GM21723 (cell line): ENCODE measurements at regions not wholly inside any gene's neighbourhood (a gene's known extent, or its start where the extent isn't known, plus 50 kb on each side); places are given as distances from the start of the nearest gene placed in this dataset.

ENCODE experiments used
- ATAC-seq: cut with Tn5 transposase; IDR thresholded peaks from one replicate; pipeline ENCODE4 v1.9.1; 2021; ENCODE audit warnings: mild to moderate bottlenecking, moderate library complexity; ENCODE audit not compliant: unreplicated experiment

GRCh38 chr3:154018100-154018696, 103.0 kb upstream of the ARHGEF26 start:
- ATAC-seq: peak; percentile 87

DNA sequence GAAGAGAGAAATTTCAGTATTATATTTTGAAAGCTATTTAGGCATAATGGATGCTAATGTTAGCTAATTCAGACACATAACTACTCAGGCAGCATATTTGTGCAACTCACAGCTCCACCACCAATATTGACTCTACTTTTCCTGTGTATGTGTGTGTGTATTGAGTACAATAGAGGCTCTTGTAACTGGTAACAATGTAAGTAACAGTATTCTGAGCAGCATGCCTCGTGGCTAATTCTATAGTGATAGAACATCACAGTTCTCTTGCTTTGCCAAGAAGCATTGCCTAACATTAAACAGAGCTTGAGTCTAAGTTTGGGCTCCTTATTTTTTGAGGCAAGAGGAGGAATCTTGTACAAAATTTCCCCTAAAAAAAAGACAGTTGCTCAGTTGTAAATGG, 98.6 kb upstream of the ARHGEF26 start:
- ATAC-seq: no peak

GRCh38 chr3:154023148-154023547, 98.0 kb upstream of the ARHGEF26 start:
- ATAC-seq: no peak

DNA sequence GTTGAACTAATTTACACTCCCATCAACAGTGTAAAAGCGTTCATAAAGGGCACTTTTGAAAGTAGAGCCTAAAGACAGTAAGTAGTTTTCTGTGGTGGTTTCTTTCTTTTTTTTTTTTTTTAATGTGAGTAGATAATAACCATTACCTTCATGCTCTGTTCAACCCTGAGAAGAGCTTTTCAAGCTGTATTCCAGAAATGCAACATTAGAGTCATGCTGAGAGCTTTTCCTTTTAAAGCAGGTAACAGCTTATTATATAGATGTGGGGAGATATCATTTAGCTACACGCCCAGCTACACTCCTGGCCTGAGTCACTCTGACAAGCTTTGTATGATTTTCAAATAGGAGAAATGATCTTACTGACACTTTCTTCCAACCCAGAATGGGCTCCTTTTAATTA, 96.2 kb upstream of the ARHGEF26 start:
- no peak for ATAC-seq

GRCh38 chr3:154029926-154030325, 91.3 kb upstream of the ARHGEF26 start:
- ATAC-seq: no peak

GRCh38 chr3:154034797-154035330, 86.3 kb upstream of the ARHGEF26 start:
- ATAC-seq: no peak

DNA sequence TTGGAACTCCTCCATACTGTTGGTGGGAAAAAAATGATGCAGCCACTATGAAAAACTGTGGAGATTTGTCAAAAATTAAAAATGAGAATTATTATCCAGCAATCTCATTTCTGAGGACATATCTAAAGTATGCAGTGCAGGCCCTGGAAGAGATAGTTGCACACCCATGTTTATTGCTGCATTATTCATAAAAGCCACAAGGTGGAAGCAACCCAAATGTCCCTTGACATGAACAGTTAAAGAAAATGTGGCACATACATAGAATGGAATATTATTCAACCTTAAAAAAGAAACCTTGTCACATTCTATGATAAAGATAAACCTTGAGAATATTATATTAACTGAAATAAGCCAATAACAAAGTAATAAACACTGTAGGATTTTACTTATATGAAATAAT, 80.9 kb upstream of the ARHGEF26 start:
- peak; percentile 71 for ATAC-seq

DNA sequence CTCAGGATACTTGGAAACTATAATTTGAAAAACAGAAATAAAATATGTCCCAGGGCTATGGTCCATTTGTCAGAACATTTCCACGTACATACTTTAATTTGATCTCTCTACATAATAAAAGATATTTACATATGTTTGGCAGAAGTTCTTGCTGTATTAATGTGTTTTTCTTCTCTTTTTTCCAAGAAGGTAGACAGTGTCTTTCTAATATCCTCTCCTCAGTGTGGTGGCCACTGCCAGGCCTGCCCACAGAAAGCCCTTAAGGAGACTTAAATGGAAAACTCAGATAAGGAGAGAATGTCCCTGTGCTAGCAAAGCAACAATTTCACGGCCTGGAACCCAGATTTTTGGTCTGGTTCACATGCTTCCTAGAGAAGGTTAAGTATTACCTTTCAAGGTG, 76.5 kb upstream of the ARHGEF26 start:
- no peak for ATAC-seq

GRCh38 chr3:154050216-154050615, 71.0 kb upstream of the ARHGEF26 start:
- ATAC-seq: no peak

DNA sequence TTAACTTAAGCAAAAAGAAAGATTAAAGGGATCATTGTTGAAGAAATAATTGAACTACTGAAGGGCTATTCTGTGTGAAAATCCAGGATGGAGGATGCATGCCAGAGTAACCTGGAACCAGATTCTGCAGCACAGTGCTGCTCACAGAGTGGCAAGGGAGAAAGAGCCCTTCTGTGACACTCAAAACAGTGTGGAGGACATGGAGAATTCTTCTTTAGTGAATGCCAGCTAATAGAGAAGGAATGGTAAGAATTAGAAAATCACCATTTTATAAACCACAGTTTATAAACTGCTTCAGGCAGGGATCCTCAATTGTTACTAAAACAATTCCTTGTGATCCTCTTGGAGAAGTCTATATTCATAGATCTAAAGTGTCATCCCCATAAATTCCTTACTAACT, 70.4 kb upstream of the ARHGEF26 start:
- ATAC-seq: no peak

GRCh38 chr3:154059833-154060232, 61.4 kb upstream of the ARHGEF26 start:
- ATAC-seq: no peak

DNA sequence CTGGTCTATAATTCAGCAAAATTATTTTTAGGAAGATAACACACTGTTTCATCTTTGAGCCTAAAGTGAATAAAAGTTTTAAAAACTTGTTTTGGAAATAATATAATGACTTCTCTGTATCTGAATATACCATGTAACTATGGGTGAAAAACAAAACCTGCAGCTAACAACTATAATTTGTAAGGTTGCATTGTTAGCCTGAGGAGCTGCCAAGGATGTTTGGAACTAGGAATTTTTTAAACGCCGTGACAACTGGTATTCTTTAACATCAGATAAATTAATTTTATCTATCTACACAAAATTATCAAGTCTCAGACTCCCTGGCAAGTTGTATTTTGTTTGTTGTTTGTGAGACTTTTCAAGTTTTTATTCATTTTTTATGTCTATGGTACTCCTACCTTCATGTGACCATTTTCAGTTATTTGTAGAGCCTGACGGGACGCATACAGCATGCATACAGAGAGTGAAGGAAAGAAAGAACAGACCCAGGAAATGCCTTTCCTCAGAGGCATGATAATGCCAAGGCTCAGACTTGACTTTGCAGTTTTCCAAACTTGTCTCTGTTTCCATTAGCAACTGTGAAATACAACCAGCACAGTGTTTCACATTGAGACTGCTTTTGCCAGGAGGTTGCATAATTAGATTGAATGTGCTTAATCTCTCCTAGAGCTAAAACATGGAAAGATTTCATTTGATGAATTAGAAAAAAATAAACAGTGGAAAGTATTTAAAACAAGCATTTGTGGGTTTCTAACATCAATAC, 60.8 kb upstream of the ARHGEF26 start:
- ATAC-seq: no peak

- ATAC-seq: no peak
Measured at GRCh38 chr3:154061001-154061370, 60.2 kb upstream of the ARHGEF26 start.

GRCh38 chr3:154062513-154062912, 58.7 kb upstream of the ARHGEF26 start:
- no peak for ATAC-seq

- no peak for ATAC-seq
Measured at GRCh38 chr3:154071146-154071545, 50.0 kb upstream of the ARHGEF26 start.
